ENCODE measurements at regions not wholly inside any gene's neighbourhood (a gene's known extent, or its start where the extent isn't known, plus 50 kb on each side); places are given as distances from the start of the nearest gene placed in this dataset.

DNA sequence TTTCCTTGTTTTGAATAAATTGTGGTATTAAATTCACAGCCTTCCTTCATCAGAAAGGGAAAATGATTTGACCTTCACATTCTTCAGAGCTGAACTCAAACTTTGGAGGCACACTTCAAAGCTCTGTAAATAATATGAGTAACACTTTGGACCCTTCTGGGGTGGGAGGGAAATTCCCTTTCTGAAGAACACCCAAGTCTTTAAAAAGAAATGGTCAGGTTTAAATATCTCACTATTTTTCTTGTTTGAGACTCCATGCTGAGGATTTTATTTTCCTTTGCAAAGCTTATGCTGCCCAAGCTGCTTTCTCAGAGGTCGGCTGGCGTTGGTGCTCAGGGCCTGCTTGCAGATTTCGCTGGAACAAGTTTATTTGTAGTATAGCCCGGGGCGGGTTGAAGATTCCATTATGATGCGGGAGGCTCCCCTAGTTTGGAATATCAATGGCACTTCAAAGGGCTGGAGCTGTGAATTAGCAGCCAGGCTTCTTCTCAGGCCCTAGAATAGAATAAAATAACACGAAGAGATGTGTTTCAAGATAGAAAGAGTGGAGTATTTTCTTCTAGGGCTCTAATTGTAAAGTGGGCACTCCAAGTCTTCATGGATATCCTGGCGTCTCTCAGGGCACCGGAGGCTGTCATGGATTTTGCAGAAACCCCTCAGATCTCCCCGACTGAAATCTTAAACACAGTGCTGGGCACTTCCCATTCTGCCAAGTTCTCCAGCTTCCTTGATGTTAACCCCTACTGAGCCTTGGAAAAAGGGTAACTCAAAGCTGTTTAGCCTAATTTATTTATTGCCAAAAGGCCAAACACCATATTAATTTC is 315.6 kb downstream of the GPAT3 start:
- TF ChIP-seq, protein P1, sequence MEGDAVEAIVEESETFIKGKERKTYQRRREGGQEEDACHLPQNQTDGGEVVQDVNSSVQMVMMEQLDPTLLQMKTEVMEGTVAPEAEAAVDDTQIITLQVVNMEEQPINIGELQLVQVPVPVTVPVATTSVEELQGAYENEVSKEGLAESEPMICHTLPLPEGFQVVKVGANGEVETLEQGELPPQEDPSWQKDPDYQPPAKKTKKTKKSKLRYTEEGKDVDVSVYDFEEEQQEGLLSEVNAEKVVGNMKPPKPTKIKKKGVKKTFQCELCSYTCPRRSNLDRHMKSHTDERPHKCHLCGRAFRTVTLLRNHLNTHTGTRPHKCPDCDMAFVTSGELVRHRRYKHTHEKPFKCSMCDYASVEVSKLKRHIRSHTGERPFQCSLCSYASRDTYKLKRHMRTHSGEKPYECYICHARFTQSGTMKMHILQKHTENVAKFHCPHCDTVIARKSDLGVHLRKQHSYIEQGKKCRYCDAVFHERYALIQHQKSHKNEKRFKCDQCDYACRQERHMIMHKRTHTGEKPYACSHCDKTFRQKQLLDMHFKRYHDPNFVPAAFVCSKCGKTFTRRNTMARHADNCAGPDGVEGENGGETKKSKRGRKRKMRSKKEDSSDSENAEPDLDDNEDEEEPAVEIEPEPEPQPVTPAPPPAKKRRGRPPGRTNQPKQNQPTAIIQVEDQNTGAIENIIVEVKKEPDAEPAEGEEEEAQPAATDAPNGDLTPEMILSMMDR (conservative IDR thresholded peaks at IDR 0.05; ENCODE audit: low read depth in 2 of 2): no peak
- no peak for TF ChIP-seq EZH2phosphoT487 (IDR thresholded peaks at IDR 0.05; ENCODE audit: unreplicated experiment)
- TF ChIP-seq, protein P2, sequence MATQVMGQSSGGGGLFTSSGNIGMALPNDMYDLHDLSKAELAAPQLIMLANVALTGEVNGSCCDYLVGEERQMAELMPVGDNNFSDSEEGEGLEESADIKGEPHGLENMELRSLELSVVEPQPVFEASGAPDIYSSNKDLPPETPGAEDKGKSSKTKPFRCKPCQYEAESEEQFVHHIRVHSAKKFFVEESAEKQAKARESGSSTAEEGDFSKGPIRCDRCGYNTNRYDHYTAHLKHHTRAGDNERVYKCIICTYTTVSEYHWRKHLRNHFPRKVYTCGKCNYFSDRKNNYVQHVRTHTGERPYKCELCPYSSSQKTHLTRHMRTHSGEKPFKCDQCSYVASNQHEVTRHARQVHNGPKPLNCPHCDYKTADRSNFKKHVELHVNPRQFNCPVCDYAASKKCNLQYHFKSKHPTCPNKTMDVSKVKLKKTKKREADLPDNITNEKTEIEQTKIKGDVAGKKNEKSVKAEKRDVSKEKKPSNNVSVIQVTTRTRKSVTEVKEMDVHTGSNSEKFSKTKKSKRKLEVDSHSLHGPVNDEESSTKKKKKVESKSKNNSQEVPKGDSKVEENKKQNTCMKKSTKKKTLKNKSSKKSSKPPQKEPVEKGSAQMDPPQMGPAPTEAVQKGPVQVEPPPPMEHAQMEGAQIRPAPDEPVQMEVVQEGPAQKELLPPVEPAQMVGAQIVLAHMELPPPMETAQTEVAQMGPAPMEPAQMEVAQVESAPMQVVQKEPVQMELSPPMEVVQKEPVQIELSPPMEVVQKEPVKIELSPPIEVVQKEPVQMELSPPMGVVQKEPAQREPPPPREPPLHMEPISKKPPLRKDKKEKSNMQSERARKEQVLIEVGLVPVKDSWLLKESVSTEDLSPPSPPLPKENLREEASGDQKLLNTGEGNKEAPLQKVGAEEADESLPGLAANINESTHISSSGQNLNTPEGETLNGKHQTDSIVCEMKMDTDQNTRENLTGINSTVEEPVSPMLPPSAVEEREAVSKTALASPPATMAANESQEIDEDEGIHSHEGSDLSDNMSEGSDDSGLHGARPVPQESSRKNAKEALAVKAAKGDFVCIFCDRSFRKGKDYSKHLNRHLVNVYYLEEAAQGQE (IDR thresholded peaks at IDR 0.05; ENCODE audit: unreplicated experiment): no peak
- TF ChIP-seq ZNF114 (CRISPR knock-in tag; IDR thresholded peaks at IDR 0.05): no peak
- no peak for TF ChIP-seq JUNB (IDR thresholded peaks at IDR 0.05; ENCODE audit: unreplicated experiment)
- no peak for TF ChIP-seq POLR2AphosphoS5 (IDR thresholded peaks at IDR 0.05; ENCODE audit: low read depth)
- no peak for TF ChIP-seq EZH2 (IDR thresholded peaks at IDR 0.05; ENCODE audit: low read depth, unreplicated experiment)
- no peak for TF ChIP-seq CREB1 (CRISPR knock-in tag; IDR thresholded peaks at IDR 0.05; ENCODE audit: low read depth)
- no peak for TF ChIP-seq ZNF331 (CRISPR knock-in tag; IDR thresholded peaks at IDR 0.05; ENCODE audit: low read depth)
- TF ChIP-seq STAT1 (IDR thresholded peaks at IDR 0.05; ENCODE audit: unreplicated experiment): no peak
- TF ChIP-seq, protein P3, sequence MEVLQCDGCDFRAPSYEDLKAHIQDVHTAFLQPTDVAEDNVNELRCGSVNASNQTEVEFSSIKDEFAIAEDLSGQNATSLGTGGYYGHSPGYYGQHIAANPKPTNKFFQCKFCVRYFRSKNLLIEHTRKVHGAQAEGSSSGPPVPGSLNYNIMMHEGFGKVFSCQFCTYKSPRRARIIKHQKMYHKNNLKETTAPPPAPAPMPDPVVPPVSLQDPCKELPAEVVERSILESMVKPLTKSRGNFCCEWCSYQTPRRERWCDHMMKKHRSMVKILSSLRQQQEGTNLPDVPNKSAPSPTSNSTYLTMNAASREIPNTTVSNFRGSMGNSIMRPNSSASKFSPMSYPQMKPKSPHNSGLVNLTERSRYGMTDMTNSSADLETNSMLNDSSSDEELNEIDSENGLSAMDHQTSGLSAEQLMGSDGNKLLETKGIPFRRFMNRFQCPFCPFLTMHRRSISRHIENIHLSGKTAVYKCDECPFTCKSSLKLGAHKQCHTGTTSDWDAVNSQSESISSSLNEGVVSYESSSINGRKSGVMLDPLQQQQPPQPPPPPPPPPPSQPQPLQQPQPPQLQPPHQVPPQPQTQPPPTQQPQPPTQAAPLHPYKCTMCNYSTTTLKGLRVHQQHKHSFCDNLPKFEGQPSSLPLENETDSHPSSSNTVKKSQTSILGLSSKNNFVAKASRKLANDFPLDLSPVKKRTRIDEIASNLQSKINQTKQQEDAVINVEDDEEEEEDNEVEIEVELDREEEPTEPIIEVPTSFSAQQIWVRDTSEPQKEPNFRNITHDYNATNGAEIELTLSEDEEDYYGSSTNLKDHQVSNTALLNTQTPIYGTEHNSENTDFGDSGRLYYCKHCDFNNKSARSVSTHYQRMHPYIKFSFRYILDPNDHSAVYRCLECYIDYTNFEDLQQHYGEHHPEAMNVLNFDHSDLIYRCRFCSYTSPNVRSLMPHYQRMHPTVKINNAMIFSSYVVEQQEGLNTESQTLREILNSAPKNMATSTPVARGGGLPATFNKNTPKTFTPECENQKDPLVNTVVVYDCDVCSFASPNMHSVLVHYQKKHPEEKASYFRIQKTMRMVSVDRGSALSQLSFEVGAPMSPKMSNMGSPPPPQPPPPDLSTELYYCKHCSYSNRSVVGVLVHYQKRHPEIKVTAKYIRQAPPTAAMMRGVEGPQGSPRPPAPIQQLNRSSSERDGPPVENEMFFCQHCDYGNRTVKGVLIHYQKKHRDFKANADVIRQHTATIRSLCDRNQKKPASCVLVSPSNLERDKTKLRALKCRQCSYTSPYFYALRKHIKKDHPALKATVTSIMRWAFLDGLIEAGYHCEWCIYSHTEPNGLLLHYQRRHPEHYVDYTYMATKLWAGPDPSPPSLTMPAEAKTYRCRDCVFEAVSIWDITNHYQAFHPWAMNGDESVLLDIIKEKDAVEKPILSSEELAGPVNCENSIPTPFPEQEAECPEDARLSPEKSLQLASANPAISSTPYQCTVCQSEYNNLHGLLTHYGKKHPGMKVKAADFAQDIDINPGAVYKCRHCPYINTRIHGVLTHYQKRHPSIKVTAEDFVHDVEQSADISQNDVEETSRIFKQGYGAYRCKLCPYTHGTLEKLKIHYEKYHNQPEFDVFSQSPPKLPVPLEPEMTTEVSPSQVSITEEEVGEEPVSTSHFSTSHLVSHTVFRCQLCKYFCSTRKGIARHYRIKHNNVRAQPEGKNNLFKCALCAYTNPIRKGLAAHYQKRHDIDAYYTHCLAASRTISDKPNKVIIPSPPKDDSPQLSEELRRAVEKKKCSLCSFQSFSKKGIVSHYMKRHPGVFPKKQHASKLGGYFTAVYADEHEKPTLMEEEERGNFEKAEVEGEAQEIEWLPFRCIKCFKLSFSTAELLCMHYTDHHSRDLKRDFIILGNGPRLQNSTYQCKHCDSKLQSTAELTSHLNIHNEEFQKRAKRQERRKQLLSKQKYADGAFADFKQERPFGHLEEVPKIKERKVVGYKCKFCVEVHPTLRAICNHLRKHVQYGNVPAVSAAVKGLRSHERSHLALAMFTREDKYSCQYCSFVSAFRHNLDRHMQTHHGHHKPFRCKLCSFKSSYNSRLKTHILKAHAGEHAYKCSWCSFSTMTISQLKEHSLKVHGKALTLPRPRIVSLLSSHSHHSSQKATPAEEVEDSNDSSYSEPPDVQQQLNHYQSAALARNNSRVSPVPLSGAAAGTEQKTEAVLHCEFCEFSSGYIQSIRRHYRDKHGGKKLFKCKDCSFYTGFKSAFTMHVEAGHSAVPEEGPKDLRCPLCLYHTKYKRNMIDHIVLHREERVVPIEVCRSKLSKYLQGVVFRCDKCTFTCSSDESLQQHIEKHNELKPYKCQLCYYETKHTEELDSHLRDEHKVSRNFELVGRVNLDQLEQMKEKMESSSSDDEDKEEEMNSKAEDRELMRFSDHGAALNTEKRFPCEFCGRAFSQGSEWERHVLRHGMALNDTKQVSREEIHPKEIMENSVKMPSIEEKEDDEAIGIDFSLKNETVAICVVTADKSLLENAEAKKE (CRISPR knock-in tag; IDR thresholded peaks at IDR 0.05): no peak

Data from GM23338 (cell line).